ENCODE measurements at regions not wholly inside any gene's neighbourhood (a gene's known extent, or its start where the extent isn't known, plus 50 kb on each side); places are given as distances from the start of the nearest gene placed in this dataset.

DNA sequence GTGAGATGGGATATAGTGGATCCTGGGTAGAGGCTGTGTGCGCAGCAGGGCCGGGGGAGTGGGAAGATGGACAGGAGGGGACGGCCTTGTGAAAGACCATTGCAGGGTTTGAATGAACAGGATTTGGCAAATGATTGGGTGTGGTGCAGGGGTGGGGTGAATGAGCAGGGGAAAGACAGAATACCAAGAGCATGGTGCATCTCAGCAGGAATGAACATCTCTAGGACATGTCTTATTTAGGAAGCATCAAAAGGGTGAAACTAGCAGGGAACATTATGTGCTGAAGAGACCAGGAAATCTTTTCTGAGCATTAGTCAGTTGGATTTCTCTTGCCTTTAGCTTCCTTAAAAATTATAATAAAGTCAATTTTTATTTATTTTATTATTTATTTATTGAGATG is 60.6 kb upstream of the SLC2A1 start:
- TF ChIP-seq POLR2A (IDR thresholded peaks at IDR 0.05): no peak
- TF ChIP-seq, protein P1, sequence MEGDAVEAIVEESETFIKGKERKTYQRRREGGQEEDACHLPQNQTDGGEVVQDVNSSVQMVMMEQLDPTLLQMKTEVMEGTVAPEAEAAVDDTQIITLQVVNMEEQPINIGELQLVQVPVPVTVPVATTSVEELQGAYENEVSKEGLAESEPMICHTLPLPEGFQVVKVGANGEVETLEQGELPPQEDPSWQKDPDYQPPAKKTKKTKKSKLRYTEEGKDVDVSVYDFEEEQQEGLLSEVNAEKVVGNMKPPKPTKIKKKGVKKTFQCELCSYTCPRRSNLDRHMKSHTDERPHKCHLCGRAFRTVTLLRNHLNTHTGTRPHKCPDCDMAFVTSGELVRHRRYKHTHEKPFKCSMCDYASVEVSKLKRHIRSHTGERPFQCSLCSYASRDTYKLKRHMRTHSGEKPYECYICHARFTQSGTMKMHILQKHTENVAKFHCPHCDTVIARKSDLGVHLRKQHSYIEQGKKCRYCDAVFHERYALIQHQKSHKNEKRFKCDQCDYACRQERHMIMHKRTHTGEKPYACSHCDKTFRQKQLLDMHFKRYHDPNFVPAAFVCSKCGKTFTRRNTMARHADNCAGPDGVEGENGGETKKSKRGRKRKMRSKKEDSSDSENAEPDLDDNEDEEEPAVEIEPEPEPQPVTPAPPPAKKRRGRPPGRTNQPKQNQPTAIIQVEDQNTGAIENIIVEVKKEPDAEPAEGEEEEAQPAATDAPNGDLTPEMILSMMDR (IDR thresholded peaks at IDR 0.05): no peak

Measured in heart left ventricle (tissue), 13 donors.